ENCODE measurements at regions not wholly inside any gene's neighbourhood (a gene's known extent, or its start where the extent isn't known, plus 50 kb on each side); places are given as distances from the start of the nearest gene placed in this dataset.

- H3K27me3 ChIP-seq (replicated peaks in 1 of 7) = no peaks in the 10 kb centered on the region
- intact Hi-C loops (cut with DNase I; ENCODE audit: low total_unique reads) = no loop called here
- no peaks in the 10 kb centered on the region for H3K9me3 ChIP-seq
- H3K4me3 ChIP-seq = no peak overlapping the region
- TF ChIP-seq POLR2A (IDR thresholded peaks at IDR 0.05) (no peak), CTCF (IDR thresholded peaks at IDR 0.05 in 8 of 11, conservative IDR thresholded peaks at IDR 0.05 in 3 of 11) (no peak), POLR2AphosphoS5 (IDR thresholded peaks at IDR 0.05) (no peak)
- no peaks in the 10 kb centered on the region for H3K4me1 ChIP-seq
- no peak for DNase-seq
- no peaks in the 10 kb centered on the region for H3K36me3 ChIP-seq
- 47 to 65% (median 58%) methylated on average over 3 of the region's 3 CpGs for WGBS, 5 donors
- H3K27ac ChIP-seq = no peak overlapping the region
These were observed 57.8 kb upstream of the CPOX start for GRCh38 chr3:98650971-98651779.

- Histone ChIP-seq H3K9me3 (no peaks in the 10 kb centered on the region), H3K27me3 (replicated peaks in 1 of 7) (peaks cover 0 to 4% (median 0%) of the 10 kb centered on the region in 7 donors), H3K4me1 (no peaks in the 10 kb centered on the region), H3K36me3 (no peaks in the 10 kb centered on the region), H3K4me3 (no peak overlapping the region), H3K27ac (no peak overlapping the region)
- no peak for DNase-seq
- TF ChIP-seq POLR2A (IDR thresholded peaks at IDR 0.05) (no peak), CTCF (IDR thresholded peaks at IDR 0.05 in 8 of 11, conservative IDR thresholded peaks at IDR 0.05 in 3 of 11) (no peak), POLR2AphosphoS5 (IDR thresholded peaks at IDR 0.05) (no peak)
- intact Hi-C loops (cut with DNase I; ENCODE audit: low total_unique reads) = no loop called here
These were observed 58.3 kb upstream of the CPOX start for GRCh38 chr3:98651780-98652077.

- H3K27me3 ChIP-seq (replicated peaks in 1 of 7) = peaks cover 0 to 21% (median 3%) of the 10 kb centered on the region in 7 donors
- intact Hi-C loops (cut with DNase I; ENCODE audit: low total_unique reads) = no loop called here
These were observed 62.3 kb upstream of the CPOX start for GRCh38 chr3:98655666-98656065.

More at GRCh38 chr3:98655666-98656065, 62.3 kb upstream of the CPOX start:
- Histone ChIP-seq H3K36me3 (no peaks in the 10 kb centered on the region), H3K4me1 (peaks cover 0 to 6% (median 0%) of the 10 kb centered on the region in 6 donors), H3K27ac (no peak overlapping the region), H3K4me3 (no peak overlapping the region), H3K9me3 (no peaks in the 10 kb centered on the region)
- WGBS, 5 donors = 46 to 76% (median 69%) methylated on average over 3 of the region's 3 CpGs
- TF ChIP-seq POLR2A (IDR thresholded peaks at IDR 0.05) = no peak
- no peak for TF ChIP-seq POLR2AphosphoS5 (IDR thresholded peaks at IDR 0.05)
- no peak for TF ChIP-seq CTCF (IDR thresholded peaks at IDR 0.05 in 8 of 11, conservative IDR thresholded peaks at IDR 0.05 in 3 of 11)
- DNase-seq = no peak
